Chondrocyte (in vitro differentiated cells): ENCODE measurements at regions not wholly inside any gene's neighbourhood (a gene's known extent, or its start where the extent isn't known, plus 50 kb on each side); places are given as distances from the start of the nearest gene placed in this dataset.

Experiments used
- DNase-seq: peaks from one replicate; pipeline ENCODE4 v3.0.0; 2021; ENCODE audit warnings: mixed read lengths, low spot score
- H3K27ac Mint-ChIP-seq: one replicate; pipeline ENCODE4 v1.8.0; 2021; ENCODE audit warnings: mild to moderate bottlenecking, moderate library complexity, mixed read lengths; ENCODE audit not compliant: unreplicated experiment
- H3K27me3 Mint-ChIP-seq: 2 replicates; pipeline ENCODE4 v1.8.0; 2021; ENCODE audit warnings: low read depth, mixed read lengths
- H3K36me3 Mint-ChIP-seq: 2 replicates; pipeline ENCODE4 v1.8.0; 2021; ENCODE audit warnings: low read depth, mixed read lengths
- H3K4me1 Mint-ChIP-seq: 2 replicates; pipeline ENCODE4 v1.8.0; 2021; ENCODE audit warnings: low read depth, mild to moderate bottlenecking, mixed read lengths
- H3K4me3 Mint-ChIP-seq: one replicate; pipeline ENCODE4 v1.8.0; 2021; ENCODE audit warnings: mild to moderate bottlenecking, moderate library complexity, mixed read lengths; ENCODE audit not compliant: unreplicated experiment
- H3K9me3 Mint-ChIP-seq: 2 replicates; pipeline ENCODE4 v1.8.0; 2021; ENCODE audit warnings: low read depth, mixed read lengths
- TF ChIP-seq, protein P1 (sequence below): fragments of 200-600 bp; sonication (generic); IDR thresholded peaks from 2 replicates; pipeline ENCODE4 v1.5.0; 2021; ENCODE audit warnings: antibody characterized with exemption, mild to moderate bottlenecking, moderate library complexity

DNA sequence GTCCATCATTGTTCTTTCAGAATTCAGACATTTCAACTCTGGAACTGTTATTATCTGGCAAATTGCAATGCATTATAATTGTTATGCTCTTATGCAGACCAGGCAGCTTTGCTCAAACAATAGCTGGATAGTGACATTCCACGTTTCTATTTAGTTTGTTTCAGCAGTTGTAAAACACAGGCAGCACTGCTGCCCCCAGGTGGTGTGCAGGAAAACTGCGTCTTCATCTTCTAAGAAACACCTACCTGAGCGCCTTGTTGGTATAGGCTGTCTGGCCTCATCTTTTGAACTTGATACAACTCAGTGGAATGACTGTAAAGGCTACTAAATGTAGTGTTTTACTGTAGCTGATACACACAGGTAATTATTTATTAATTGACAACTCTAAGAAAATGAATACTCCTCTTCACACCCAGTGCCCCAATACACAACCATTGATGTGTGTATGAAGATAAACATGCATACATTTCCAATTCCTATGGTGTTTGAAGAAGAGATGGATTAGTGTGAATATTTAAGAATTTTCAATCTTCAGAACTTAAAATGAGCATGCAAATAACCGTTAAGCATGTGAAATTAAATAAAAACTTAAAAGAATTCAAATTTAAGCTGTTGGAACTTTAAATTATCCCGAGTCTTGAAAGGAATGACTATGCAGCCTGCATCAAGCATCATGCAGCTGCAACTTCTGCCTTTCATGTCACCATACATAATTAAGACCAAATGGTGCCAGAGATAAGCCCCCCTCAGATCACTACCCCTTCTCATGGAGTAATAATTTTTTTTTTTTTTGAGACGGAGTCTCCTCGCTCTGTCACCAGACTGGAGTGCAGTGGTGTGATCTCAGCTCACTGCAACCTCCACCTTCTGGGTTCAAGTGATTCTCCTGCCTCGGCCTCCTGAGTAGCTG is 85.6 kb downstream of the CD8B2 start:
- TF ChIP-seq, protein P1, sequence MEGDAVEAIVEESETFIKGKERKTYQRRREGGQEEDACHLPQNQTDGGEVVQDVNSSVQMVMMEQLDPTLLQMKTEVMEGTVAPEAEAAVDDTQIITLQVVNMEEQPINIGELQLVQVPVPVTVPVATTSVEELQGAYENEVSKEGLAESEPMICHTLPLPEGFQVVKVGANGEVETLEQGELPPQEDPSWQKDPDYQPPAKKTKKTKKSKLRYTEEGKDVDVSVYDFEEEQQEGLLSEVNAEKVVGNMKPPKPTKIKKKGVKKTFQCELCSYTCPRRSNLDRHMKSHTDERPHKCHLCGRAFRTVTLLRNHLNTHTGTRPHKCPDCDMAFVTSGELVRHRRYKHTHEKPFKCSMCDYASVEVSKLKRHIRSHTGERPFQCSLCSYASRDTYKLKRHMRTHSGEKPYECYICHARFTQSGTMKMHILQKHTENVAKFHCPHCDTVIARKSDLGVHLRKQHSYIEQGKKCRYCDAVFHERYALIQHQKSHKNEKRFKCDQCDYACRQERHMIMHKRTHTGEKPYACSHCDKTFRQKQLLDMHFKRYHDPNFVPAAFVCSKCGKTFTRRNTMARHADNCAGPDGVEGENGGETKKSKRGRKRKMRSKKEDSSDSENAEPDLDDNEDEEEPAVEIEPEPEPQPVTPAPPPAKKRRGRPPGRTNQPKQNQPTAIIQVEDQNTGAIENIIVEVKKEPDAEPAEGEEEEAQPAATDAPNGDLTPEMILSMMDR = peak; percentile 78
- Mint-ChIP-seq H3K4me3 (no peak overlapping the region), H3K36me3 (peaks cover 1% of the 10 kb centered on the region), H3K4me1 (peaks cover 30% of the 10 kb centered on the region), H3K9me3 (no peaks in the 10 kb centered on the region), H3K27me3 (peaks cover 6% of the 10 kb centered on the region), H3K27ac (no peak overlapping the region)
- DNase-seq = no peak

- peaks cover 6% of the 10 kb centered on the region for H3K27me3 Mint-ChIP-seq
- TF ChIP-seq, protein P1 = no peak
Measured at GRCh38 chr2:106573773-106574172, 86.6 kb downstream of the CD8B2 start.

GRCh38 chr2:106575955-106576354 is 88.8 kb downstream of the CD8B2 start:
- Mint-ChIP-seq H3K4me3 (peak overlapping the region; percentile 14), H3K9me3 (no peaks in the 10 kb centered on the region), H3K36me3 (no peaks in the 10 kb centered on the region), H3K27ac (peak overlapping the region; percentile 97), H3K4me1 (peaks cover 46% of the 10 kb centered on the region), H3K27me3 (no peaks in the 10 kb centered on the region)
- no peak for DNase-seq
- TF ChIP-seq, protein P1 = no peak

More at GRCh38 chr2:106573773-106574172, 86.6 kb downstream of the CD8B2 start:
- no peak for DNase-seq
- Mint-ChIP-seq H3K27ac (no peak overlapping the region), H3K4me1 (peaks cover 31% of the 10 kb centered on the region), H3K36me3 (no peaks in the 10 kb centered on the region), H3K4me3 (no peak overlapping the region), H3K9me3 (no peaks in the 10 kb centered on the region)

DNA sequence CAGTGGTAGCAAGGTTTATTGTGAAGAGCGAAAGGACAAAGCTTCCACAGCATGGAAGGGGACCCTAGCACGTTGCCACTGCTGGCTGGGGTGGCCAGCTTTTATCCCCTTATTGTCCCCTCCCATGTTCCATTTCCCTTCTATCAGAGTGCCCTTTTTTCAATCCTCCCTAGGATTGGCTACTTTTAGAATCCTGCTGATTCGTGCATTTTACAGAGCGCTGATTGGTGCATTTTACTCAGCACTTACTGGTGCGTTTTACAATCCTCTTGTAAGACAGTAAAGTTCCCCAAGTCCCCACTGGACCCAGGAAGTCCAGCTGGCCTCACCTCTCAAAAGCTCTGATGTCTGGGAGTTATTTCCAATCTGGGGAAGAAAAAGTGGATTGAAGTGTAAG is 90.1 kb downstream of the CD8B2 start:
- Mint-ChIP-seq H3K4me1 (peaks cover 59% of the 10 kb centered on the region), H3K9me3 (no peaks in the 10 kb centered on the region), H3K27me3 (no peaks in the 10 kb centered on the region), H3K27ac (peak overlapping the region; percentile 97), H3K4me3 (no peak overlapping the region), H3K36me3 (no peaks in the 10 kb centered on the region)
- no peak for DNase-seq
- TF ChIP-seq, protein P1 = no peak

- peaks cover 64% of the 10 kb centered on the region for H3K4me1 Mint-ChIP-seq
- H3K36me3 Mint-ChIP-seq = no peaks in the 10 kb centered on the region
- no peak overlapping the region for H3K27ac Mint-ChIP-seq
- DNase-seq = no peak
- no peak overlapping the region for H3K4me3 Mint-ChIP-seq
- peaks cover 5% of the 10 kb centered on the region for H3K27me3 Mint-ChIP-seq
- no peaks in the 10 kb centered on the region for H3K9me3 Mint-ChIP-seq
- TF ChIP-seq, protein P1 = no peak
Measured at GRCh38 chr2:106579750-106580197, 92.6 kb downstream of the CD8B2 start.
